ENCODE measurements at regions not wholly inside any gene's neighbourhood (a gene's known extent, or its start where the extent isn't known, plus 50 kb on each side); places are given as distances from the start of the nearest gene placed in this dataset.

GRCh38 chr21:16102113-16102512, 372.3 kb downstream of the USP25 start:
- no peaks in the 10 kb centered on the region for H3K27me3 ChIP-seq (ENCODE audit: control insufficient read depth in 1 of 2, insufficient read depth in 2 of 2, low read length in 1 of 2)
- 46 to 53% methylated on average over 2 of the region's 2 CpGs for WGBS, 2 donors
- no peaks in the 10 kb centered on the region for H3K4me1 ChIP-seq (ENCODE audit: control insufficient read depth in 1 of 2, insufficient read depth in 2 of 2, low read length in 2 of 2)
- no peaks in the 10 kb centered on the region for H3K9me3 ChIP-seq (ENCODE audit: control insufficient read depth, low read length)
- no peaks in the 10 kb centered on the region for H3K36me3 ChIP-seq (ENCODE audit: control insufficient read depth in 1 of 2, insufficient read depth in 2 of 2, low read length in 1 of 2)
- no peak overlapping the region for H3K4me3 ChIP-seq (ENCODE audit: low read length in 2 of 2)
- H3K27ac ChIP-seq (ENCODE audit: low read depth in 1 of 2, low read length in 2 of 2), result no peak overlapping the region
- ATAC-seq (ENCODE audit: low FRiP score) (no peak), DNase-seq (no peak)
- intact Hi-C loops (cut with DNase I), result loop anchor here in 1 of 2 donors (10.0 kb wide), 1 partner anchor 1097 kb away; no protein-coding TSS in a partner anchor

DNA sequence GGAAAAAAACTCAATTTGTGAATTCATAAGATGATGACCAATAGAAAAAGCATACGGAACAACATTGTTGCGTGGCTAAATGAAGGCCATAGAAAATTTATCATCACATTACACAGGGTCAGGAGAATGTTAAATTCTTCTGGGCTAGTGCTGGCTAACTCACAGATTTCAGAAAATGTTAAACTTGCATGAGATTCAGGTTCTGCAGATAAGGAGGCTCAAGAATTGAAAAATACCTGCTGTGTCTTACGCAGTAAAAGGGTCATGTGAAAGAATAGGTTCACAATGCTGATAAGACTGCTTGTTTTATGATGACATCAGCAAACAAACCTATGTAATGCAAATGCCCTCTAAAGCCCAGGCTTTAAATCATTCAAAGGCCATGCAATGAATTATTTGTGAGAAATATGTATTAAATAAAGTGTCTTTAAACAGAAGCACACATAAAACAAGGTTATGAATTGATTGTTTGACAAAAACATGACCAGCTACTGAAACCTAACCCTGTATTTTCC, 378.8 kb downstream of the USP25 start:
- ATAC-seq (ENCODE audit: low FRiP score), result no peak
- no peak for DNase-seq
- no peak overlapping the region for H3K27ac ChIP-seq (ENCODE audit: low read depth in 1 of 2, low read length in 2 of 2)
- H3K36me3 ChIP-seq (ENCODE audit: control insufficient read depth in 1 of 2, insufficient read depth in 2 of 2, low read length in 1 of 2), result no peaks in the 10 kb centered on the region
- no peaks in the 10 kb centered on the region for H3K9me3 ChIP-seq (ENCODE audit: control insufficient read depth, low read length)
- no peaks in the 10 kb centered on the region for H3K27me3 ChIP-seq (ENCODE audit: control insufficient read depth in 1 of 2, insufficient read depth in 2 of 2, low read length in 1 of 2)
- intact Hi-C loops (cut with DNase I), result loop anchor here in 1 of 2 donors (10.0 kb wide), 1 partner anchor 1104 kb away; no protein-coding TSS in a partner anchor
- no peak overlapping the region for H3K4me3 ChIP-seq (ENCODE audit: low read length in 2 of 2)
- WGBS, 2 donors, result 95 to 96% methylated on average over 3 of the region's 3 CpGs
- H3K4me1 ChIP-seq (ENCODE audit: control insufficient read depth in 1 of 2, insufficient read depth in 2 of 2, low read length in 2 of 2), result no peaks in the 10 kb centered on the region

DNA sequence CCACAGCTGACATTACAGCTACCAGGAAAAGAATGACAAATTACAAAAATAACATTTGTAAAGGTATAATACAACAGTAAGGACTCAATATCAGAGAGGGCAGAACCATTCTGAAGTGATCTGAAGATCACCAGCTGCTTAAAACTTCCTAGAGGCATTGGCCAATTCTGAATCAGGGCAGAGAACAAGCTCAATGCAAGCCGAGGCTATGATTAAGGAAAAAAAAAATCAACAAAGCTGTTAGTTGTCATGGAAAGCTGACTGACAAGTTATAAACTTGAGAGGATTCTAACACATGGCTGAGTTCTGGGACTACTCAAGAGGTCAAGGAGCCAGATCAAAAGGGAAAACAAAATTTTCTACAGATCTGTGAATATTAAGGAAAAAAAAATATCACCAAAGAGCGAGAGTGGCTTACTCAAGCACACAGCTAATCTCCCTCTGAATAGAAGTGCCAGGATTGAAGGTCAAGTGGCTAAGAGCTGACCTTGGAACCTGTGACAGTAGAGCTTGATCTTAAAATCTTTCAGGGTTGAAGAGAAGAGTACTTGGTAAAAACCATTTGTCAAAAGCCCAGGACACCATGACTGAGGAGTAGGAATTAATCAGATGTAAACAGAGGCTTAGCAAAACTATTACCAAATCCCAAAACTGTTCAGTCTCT, 383.4 kb downstream of the USP25 start:
- no peak for DNase-seq
- H3K4me1 ChIP-seq (ENCODE audit: control insufficient read depth in 1 of 2, insufficient read depth in 2 of 2, low read length in 2 of 2), result no peaks in the 10 kb centered on the region
- no peak overlapping the region for H3K27ac ChIP-seq (ENCODE audit: low read depth in 1 of 2, low read length in 2 of 2)
- intact Hi-C loops (cut with DNase I), result no loop called here
- H3K9me3 ChIP-seq (ENCODE audit: control insufficient read depth, low read length), result no peaks in the 10 kb centered on the region
- ATAC-seq (ENCODE audit: low FRiP score), result no peak
- no peak overlapping the region for H3K4me3 ChIP-seq (ENCODE audit: low read length in 2 of 2)
- no peaks in the 10 kb centered on the region for H3K27me3 ChIP-seq (ENCODE audit: control insufficient read depth in 1 of 2, insufficient read depth in 2 of 2, low read length in 1 of 2)
- WGBS, 2 donors, result 51 to 64% methylated on average over 2 of the region's 2 CpGs
- H3K36me3 ChIP-seq (ENCODE audit: control insufficient read depth in 1 of 2, insufficient read depth in 2 of 2, low read length in 1 of 2), result no peaks in the 10 kb centered on the region

GRCh38 chr21:16115461-16115860, 385.7 kb downstream of the USP25 start:
- 97 to 99% methylated on average over 3 of the region's 3 CpGs for WGBS, 2 donors
- H3K27me3 ChIP-seq (ENCODE audit: control insufficient read depth in 1 of 2, insufficient read depth in 2 of 2, low read length in 1 of 2), result no peaks in the 10 kb centered on the region
- H3K4me1 ChIP-seq (ENCODE audit: control insufficient read depth in 1 of 2, insufficient read depth in 2 of 2, low read length in 2 of 2), result no peaks in the 10 kb centered on the region
- H3K27ac ChIP-seq (ENCODE audit: low read depth in 1 of 2, low read length in 2 of 2), result no peak overlapping the region
- DNase-seq (no peak), ATAC-seq (ENCODE audit: low FRiP score) (no peak)
- intact Hi-C loops (cut with DNase I), result no loop called here
- no peaks in the 10 kb centered on the region for H3K9me3 ChIP-seq (ENCODE audit: control insufficient read depth, low read length)
- H3K4me3 ChIP-seq (ENCODE audit: low read length in 2 of 2), result no peak overlapping the region
- H3K36me3 ChIP-seq (ENCODE audit: control insufficient read depth in 1 of 2, insufficient read depth in 2 of 2, low read length in 1 of 2), result no peaks in the 10 kb centered on the region

GRCh38 chr21:16116069-16116468, 386.3 kb downstream of the USP25 start:
- intact Hi-C loops (cut with DNase I), result no loop called here
- H3K27ac ChIP-seq (ENCODE audit: low read depth in 1 of 2, low read length in 2 of 2), result no peak overlapping the region

DNA sequence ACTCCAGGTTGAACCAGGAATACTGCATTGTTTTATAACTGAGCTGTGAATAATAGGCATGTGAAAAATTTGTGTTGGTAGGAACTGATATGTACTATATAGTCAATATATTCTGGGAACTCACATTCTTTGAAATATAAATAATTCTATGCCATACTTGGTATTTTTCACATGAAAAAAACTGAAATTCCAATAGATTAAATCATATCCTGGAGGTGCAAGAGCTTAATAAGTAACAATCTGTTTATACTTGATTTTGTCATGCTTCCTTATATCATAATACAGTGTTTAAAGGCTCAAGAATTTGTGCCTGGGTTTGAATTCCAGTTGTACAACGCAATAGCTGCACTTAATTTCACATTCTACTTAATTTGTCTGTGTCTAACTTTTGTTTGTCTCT, 387.0 kb downstream of the USP25 start:
- no peak overlapping the region for H3K4me3 ChIP-seq (ENCODE audit: low read length in 2 of 2)
- no peaks in the 10 kb centered on the region for H3K36me3 ChIP-seq (ENCODE audit: control insufficient read depth in 1 of 2, insufficient read depth in 2 of 2, low read length in 1 of 2)
- no peaks in the 10 kb centered on the region for H3K27me3 ChIP-seq (ENCODE audit: control insufficient read depth in 1 of 2, insufficient read depth in 2 of 2, low read length in 1 of 2)
- ATAC-seq (ENCODE audit: low FRiP score) (no peak), DNase-seq (no peak)
- H3K4me1 ChIP-seq (ENCODE audit: control insufficient read depth in 1 of 2, insufficient read depth in 2 of 2, low read length in 2 of 2), result no peaks in the 10 kb centered on the region
- WGBS, 2 donors, result 50 to 73% methylated on average over 1 of the region's 1 CpG
- H3K9me3 ChIP-seq (ENCODE audit: control insufficient read depth, low read length), result no peaks in the 10 kb centered on the region
- H3K27ac ChIP-seq (ENCODE audit: low read depth in 1 of 2, low read length in 2 of 2), result no peak overlapping the region
- intact Hi-C loops (cut with DNase I), result no loop called here

More at GRCh38 chr21:16116069-16116468, 386.3 kb downstream of the USP25 start:
- ATAC-seq (ENCODE audit: low FRiP score) (no peak), DNase-seq (no peak)
- WGBS, 2 donors, result 94 to 98% methylated on average over 2 of the region's 2 CpGs
- no peaks in the 10 kb centered on the region for H3K27me3 ChIP-seq (ENCODE audit: control insufficient read depth in 1 of 2, insufficient read depth in 2 of 2, low read length in 1 of 2)
- H3K36me3 ChIP-seq (ENCODE audit: control insufficient read depth in 1 of 2, insufficient read depth in 2 of 2, low read length in 1 of 2), result no peaks in the 10 kb centered on the region
- no peaks in the 10 kb centered on the region for H3K4me1 ChIP-seq (ENCODE audit: control insufficient read depth in 1 of 2, insufficient read depth in 2 of 2, low read length in 2 of 2)
- H3K9me3 ChIP-seq (ENCODE audit: control insufficient read depth, low read length), result no peaks in the 10 kb centered on the region
- H3K4me3 ChIP-seq (ENCODE audit: low read length in 2 of 2), result no peak overlapping the region

- Histone ChIP-seq H3K27ac (ENCODE audit: low read depth in 1 of 2, low read length in 2 of 2) (no peak overlapping the region), H3K4me3 (ENCODE audit: low read length in 2 of 2) (no peak overlapping the region), H3K4me1 (ENCODE audit: control insufficient read depth in 1 of 2, insufficient read depth in 2 of 2, low read length in 2 of 2) (no peaks in the 10 kb centered on the region), H3K9me3 (ENCODE audit: control insufficient read depth, low read length) (no peaks in the 10 kb centered on the region), H3K27me3 (ENCODE audit: control insufficient read depth in 1 of 2, insufficient read depth in 2 of 2, low read length in 1 of 2) (no peaks in the 10 kb centered on the region), H3K36me3 (ENCODE audit: control insufficient read depth in 1 of 2, insufficient read depth in 2 of 2, low read length in 1 of 2) (no peaks in the 10 kb centered on the region)
- intact Hi-C loops (cut with DNase I), result no loop called here
- ATAC-seq (ENCODE audit: low FRiP score) (no peak), DNase-seq (no peak)
- WGBS, 2 donors, result 9% methylated on average over 4 of the region's 4 CpGs
These were observed 387.5 kb downstream of the USP25 start for GRCh38 chr21:16117331-16117730.

DNA sequence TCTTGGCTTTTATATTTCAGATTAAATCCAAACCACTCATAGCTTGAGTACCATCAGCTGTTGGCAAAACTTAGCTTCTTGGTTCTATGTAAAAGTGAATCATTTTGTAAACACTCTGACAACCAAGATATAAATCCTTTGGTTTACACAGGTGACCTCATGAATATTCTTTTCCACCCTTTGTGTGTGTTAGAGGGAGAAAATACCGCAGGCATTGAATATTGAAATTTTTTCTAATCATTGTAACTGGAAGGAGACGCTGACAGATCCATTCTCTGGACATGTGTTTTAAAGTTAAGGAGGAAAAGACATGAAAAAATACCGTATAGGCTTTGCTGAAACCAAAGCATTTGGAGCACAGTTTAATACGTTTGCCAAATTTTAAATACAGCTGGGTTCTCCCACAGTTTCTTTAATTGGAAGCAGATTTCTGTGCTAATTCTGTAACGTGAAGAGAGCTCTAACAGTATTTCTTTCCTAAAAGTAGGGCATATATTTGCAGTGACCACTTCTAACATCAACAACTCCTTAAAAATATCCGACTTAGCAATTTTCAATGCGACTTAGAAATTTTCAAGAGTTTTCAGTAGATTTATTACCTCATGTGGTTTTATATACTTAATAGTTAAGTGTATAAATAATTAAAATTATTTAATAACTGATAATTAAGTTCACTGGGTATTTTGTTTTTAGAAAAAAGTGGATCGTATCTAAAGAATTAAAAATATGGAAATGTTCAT, 388.2 kb downstream of the USP25 start:
- no peaks in the 10 kb centered on the region for H3K4me1 ChIP-seq (ENCODE audit: control insufficient read depth in 1 of 2, insufficient read depth in 2 of 2, low read length in 2 of 2)
- WGBS, 2 donors, result 6 to 10% methylated on average over 8 of the region's 8 CpGs
- no peaks in the 10 kb centered on the region for H3K9me3 ChIP-seq (ENCODE audit: control insufficient read depth, low read length)
- peak overlapping the region in 1 of 2 donors; percentile 64 for H3K4me3 ChIP-seq (ENCODE audit: low read length in 2 of 2)
- H3K27me3 ChIP-seq (ENCODE audit: control insufficient read depth in 1 of 2, insufficient read depth in 2 of 2, low read length in 1 of 2), result no peaks in the 10 kb centered on the region
- DNase-seq, result no peak
- H3K36me3 ChIP-seq (ENCODE audit: control insufficient read depth in 1 of 2, insufficient read depth in 2 of 2, low read length in 1 of 2), result no peaks in the 10 kb centered on the region
- intact Hi-C loops (cut with DNase I), result no loop called here
- ATAC-seq (ENCODE audit: low FRiP score), result no peak
- no peak overlapping the region for H3K27ac ChIP-seq (ENCODE audit: low read depth in 1 of 2, low read length in 2 of 2)

Data from aorta (tissue), 5 donors.